Vagina (tissue), 2 donors: ENCODE measurements at regions not wholly inside any gene's neighbourhood (a gene's known extent, or its start where the extent isn't known, plus 50 kb on each side); places are given as distances from the start of the nearest gene placed in this dataset.

Experiments used
- POLR2A ChIP-seq, 2 donors: fragments of 450-650 bp; IDR thresholded peaks; one replicate each; pipeline ENCODE4 v1.6.1; 2017; ENCODE audit warnings: antibody characterized with exemption in 2 of 2, mild to moderate bottlenecking in 2 of 2, moderate library complexity in 2 of 2
- POLR2AphosphoS5 ChIP-seq, 2 donors: sonication (generic); formaldehyde crosslinking; IDR thresholded peaks; one replicate each; pipeline ENCODE4 v1.9.0; 2017; ENCODE audit warnings: antibody characterized with exemption in 2 of 2, mild to moderate bottlenecking in 2 of 2, low read depth in 1 of 2; ENCODE audit not compliant: insufficient read depth in 1 of 2
- TF ChIP-seq, protein P1 (sequence below), 3 experiments: fragments of 450-650 bp in 2 of 3; fragments of 200-600 bp in 1 of 3; sonication (generic) in 1 of 3; IDR thresholded peaks; one replicate each; pipeline ENCODE4 v1.5.1; 2017 to 2019; ENCODE audit warnings: antibody characterized with exemption in 3 of 3, mild to moderate bottlenecking in 2 of 3, moderate library complexity in 2 of 3

DNA sequence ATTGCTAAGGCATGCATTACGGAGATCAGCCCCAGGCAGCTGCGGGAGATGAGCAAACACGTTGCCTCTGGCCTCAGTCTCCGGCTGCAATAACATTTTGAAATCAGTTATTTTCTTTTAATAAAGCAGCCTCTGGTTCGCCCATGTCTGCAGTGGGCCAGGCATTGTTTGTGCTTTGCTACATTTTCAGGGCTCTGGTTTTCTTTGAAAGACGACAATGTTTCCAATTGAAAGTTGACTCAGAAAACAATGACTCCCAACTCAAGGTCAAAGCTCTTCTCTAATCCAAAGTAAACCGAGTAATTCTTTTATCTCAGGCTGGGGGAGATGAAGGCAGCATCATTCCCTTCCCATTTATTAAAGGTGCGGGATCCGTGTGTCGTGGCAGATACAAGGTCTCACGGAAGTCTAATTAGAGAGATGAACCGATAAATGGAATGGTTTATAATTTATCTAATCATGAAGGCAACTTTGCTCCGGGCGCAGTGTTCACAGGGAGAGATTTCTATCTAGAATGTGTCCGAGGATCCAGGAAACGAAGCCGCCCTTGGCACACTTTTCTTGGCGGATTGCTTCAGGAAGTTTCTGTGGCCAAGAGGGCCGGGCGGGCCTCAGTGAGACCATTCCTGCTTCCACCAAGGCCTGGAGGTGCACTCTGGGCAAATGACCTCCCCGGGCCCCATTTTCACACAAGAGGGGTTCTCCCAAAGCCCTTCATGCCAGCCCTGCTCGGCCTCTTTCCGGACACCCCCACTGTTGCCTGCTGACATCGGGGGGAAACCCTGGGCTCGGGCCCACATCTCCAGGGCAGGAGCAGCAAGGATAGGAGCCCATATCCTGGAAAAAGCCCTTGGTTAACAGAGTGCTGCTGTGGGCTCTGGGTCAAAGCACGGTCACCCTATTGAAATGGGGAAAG lies 811.4 kb downstream of the BRD1 start:
- TF ChIP-seq POLR2AphosphoS5 (IDR thresholded peaks at IDR 0.05; ENCODE audit: insufficient read depth in 1 of 2, low read depth in 1 of 2) (no peak), POLR2A (IDR thresholded peaks at IDR 0.05) (no peak)
- TF ChIP-seq, protein P1, sequence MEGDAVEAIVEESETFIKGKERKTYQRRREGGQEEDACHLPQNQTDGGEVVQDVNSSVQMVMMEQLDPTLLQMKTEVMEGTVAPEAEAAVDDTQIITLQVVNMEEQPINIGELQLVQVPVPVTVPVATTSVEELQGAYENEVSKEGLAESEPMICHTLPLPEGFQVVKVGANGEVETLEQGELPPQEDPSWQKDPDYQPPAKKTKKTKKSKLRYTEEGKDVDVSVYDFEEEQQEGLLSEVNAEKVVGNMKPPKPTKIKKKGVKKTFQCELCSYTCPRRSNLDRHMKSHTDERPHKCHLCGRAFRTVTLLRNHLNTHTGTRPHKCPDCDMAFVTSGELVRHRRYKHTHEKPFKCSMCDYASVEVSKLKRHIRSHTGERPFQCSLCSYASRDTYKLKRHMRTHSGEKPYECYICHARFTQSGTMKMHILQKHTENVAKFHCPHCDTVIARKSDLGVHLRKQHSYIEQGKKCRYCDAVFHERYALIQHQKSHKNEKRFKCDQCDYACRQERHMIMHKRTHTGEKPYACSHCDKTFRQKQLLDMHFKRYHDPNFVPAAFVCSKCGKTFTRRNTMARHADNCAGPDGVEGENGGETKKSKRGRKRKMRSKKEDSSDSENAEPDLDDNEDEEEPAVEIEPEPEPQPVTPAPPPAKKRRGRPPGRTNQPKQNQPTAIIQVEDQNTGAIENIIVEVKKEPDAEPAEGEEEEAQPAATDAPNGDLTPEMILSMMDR (IDR thresholded peaks at IDR 0.05), result no peak
